ENCODE measurements at regions not wholly inside any gene's neighbourhood (a gene's known extent, or its start where the extent isn't known, plus 50 kb on each side); places are given as distances from the start of the nearest gene placed in this dataset.

- DNase-seq (ENCODE audit: insufficient read length, low spot score) (no peak), FAIRE-seq (no peak)
Measured at GRCh38 chr7:155212301-155213015, 85.2 kb upstream of the INSIG1 start.

DNA sequence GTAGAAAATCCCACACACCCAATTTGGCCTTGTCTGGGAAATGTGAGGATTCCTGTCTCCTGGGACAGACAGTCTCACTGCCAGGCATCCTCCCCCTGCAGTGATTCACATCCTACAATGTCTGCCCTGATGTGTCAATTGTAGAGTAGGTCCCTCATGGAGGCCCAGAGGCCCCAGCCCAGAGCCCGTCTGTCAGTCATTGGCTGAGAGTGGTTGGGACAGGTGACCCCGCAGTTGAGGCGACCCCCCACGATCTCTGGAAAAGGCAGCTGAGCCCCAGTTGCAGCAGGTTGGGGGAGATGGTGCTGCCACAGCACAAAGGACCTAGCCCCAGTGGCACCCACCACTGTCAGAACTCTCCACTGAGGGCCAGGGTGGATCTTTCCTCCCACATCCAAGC, 84.3 kb upstream of the INSIG1 start:
- FAIRE-seq, result no peak

DNA sequence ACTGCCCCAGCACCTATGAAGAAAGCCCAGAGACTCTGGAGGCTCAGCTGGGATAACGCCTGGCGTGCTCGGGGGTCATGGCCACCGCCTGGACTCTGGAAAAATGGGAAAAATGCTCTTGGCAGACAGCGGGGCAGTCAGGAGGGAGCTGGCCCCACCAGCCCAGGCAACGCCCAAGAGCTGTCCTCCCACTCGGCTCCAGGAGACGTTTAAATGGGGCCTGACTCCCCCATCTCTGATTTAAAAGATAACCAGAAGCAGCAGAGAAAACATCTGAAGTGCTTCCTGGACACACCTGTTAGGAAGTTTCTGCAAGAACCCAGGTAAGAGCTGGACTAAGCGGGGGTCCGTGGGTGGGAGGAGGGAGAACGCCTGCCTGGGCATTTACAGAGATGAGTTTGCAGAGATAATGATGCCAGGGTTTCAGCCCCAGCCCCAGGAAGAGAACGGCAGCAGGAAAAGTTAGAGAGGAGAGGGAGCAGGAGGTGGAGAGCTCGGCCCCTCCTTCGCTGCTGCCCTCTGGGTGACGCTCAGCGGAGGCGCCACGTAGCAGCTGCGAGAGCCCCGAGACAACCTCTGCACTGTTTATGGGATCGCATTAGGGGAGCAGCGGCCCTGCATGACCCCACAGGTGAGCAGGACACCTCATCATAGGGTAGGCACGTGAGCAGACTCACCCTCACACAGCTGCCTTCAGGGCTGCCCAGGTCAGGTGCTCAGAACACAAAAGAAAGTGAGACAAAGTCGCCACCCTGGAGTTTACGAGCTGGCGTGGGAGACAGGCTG, 83.5 kb upstream of the INSIG1 start:
- FAIRE-seq (no peak), DNase-seq (ENCODE audit: insufficient read length, low spot score) (no peak)

More for the DNA sequence above, 84.3 kb upstream of the INSIG1 start:
- no peak for DNase-seq (ENCODE audit: insufficient read length, low spot score)

- DNase-seq (ENCODE audit: insufficient read length, low spot score) (no peak), FAIRE-seq (no peak)
Measured at GRCh38 chr7:155215576-155216325, 81.9 kb upstream of the INSIG1 start.

DNA sequence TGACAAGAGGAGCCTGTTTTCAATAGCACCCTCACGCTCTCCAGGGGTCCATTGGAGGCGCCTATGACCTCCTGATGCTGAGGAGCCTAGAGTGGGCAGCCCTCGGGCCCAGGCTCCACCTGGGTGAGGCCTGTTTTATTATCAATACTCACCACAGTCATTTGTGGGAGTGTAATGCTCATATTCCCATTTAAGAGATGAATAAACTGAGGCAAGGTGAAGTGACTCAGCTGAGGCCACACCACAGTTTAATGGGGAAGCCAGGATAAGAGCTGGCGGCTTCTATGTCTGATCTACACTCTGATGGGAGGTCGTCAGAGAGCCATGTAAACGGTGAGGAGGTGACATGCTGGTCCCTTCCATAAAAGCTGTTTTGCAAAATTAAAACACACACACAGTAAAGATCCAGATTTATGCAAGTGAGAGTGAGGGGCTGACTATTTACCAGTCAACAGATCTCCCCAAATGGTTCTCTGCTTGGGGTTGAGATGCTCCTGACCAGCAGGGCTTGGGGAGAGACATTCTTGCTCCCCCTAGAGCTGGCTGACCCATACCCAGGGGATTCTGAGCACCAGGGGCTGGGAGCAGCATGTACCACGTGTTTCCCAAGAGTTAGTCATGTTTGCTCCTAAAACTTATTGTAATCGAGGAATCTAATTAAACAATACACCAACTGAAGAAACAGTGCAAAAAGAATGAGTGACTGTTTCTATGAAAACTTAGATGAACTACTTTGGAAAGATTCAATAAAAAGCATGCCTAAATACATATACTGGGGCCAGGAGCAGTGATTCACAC, 81.0 kb upstream of the INSIG1 start:
- no peak for DNase-seq (ENCODE audit: insufficient read length, low spot score)

DNA sequence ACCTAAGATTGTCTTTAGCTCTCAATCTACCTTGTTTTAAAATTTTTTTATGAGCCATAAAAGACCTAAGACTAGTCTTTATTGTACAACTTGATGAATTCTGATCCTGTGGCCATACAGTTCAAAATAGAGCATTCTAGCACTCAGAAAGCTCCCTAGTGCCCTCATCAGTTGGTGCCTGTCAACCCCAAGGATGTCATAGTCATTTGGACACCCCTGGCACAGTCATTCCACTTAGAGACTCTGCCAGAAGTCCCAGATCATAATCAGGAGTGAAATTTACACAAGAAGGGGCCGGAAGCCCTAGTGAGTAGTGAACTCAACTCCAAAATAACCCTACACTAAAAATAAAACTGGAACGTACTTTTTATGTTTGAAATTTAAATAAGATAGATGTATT, 80.0 kb upstream of the INSIG1 start:
- DNase-seq (ENCODE audit: insufficient read length, low spot score) (no peak), FAIRE-seq (no peak)

More for the DNA sequence above, 81.0 kb upstream of the INSIG1 start:
- no peak for FAIRE-seq

DNA sequence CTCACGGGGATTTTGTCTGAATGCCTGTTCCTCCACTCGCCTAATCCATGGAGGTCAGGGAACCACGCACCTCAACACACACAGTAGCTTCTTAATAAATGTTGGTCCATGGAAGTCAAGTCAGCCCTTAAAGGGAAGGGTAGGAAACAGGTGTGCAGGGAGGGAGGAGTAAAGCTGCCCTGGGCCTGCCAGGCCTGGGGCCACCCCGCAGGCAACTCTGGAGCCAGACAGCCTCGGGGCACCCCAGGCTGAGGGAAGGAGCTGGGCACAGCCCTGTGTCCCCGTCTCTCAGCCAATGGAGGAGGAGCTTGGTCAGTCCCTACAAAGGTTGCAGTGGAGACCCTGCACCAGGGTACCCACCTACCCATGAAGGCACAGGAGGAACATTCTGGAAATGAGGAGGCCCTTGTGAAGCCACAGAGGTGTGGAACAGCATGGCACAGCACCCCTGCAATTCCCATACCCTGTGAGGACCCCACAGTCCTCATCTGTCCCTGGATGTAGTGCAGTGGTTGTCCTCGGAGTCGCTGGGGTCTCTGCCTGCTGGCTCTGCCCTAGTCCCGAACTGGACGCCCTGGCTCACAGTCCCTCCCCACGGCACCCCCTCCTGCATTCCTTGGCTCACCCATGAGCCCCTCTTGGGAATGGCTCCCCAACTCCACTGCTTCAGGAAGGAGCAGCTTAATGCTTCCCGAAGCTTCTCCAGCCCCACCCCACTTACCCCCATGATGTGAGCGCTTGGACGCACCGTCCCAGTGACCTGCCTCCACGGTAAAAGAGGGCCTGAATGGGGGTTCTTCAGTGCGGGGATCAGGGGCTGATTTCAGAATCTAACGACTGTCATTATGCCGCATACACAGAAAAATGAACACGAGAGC, 79.2 kb upstream of the INSIG1 start:
- no peak for FAIRE-seq
- no peak for DNase-seq (ENCODE audit: insufficient read length, low spot score)

- FAIRE-seq (no peak), DNase-seq (ENCODE audit: insufficient read length, low spot score) (no peak)
Measured at GRCh38 chr7:155219154-155219531, 78.5 kb upstream of the INSIG1 start.

DNA sequence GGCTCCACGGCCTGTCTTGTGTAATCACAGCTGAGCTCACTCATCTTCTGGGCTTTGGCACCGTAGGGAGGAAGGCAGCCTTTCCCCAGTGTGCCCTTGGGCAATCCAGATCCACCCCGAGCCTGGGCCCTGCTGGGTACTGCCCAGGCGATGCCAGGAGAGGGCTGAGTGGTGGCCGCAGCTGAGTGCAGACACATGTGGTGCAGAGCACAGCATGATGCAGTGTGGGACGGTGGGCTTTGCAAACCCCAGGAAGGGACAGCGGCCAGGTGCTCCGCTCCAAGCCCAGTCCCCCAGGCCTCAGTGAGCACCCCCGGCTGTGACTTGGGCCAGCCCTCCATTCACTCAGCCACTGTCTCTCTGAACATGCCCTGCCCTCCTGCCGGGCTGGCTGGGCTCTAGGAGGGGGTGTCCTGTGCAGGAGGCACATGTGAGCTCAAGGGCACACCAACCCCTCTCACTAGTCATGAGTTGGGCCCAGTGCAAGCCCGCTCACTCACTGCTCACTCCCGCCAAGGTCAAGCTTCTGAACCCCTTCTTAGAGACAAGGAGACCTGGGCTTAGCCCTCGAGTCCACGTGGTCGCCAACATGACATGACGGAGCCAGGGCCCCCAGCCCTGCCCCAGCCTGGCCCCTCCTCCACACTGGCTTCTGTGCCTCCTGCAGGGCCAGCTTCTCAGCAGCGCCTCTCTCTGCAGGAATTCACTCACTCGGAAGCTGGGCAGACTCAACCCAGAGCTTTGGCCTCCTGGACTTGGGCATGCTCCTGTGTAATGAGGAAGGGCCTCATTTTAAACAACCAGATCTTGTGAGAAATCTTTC, 77.5 kb upstream of the INSIG1 start:
- FAIRE-seq, result no peak
- no peak for DNase-seq (ENCODE audit: insufficient read length, low spot score)

DNA sequence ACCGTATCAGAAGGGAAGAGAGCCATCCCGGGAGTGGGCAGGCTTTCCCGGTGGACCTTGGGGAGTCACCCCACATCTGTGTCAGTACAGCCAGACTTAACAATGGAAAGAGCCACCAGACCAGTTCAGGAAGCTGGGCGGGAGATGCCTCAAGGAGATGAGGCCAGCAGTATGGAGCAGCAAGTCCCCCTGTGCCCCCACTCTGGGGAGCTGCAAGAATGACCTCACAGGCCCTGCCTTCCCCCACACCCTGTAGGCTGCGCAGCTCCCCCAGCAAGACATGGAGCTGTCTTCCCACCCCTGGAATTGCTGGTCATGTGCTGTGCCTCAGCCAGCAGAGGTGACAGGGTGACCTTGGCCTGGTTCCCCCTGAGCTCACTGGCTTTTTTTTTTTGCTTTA, 76.8 kb upstream of the INSIG1 start:
- no peak for FAIRE-seq
- no peak for DNase-seq (ENCODE audit: insufficient read length, low spot score)

GRCh38 chr7:155221547-155221946, 76.1 kb upstream of the INSIG1 start:
- FAIRE-seq (no peak), DNase-seq (ENCODE audit: insufficient read length, low spot score) (no peak)

- DNase-seq (ENCODE audit: insufficient read length, low spot score), result no peak
- FAIRE-seq, result no peak
Measured at GRCh38 chr7:155222061-155222460, 75.6 kb upstream of the INSIG1 start.

DNA sequence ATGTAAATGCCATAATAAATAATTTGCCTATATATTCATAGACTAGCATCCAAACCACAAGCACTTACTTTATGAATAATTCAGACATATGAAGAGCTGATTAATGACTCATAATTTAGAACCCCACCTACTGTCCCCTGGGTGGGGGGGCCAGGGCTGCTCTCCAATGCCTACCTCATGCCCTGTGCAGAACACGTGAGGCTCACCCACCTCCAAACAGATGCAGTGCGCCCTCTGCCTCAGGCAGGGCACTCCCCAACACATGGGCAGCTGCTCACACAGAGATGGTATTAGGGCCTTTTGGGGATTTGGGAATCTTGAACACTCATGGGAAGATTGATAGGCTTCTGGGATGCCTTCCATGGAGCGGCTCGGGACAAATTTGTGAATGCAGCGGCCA, 75.1 kb upstream of the INSIG1 start:
- no peak for DNase-seq (ENCODE audit: insufficient read length, low spot score)
- FAIRE-seq, result no peak

- DNase-seq (ENCODE audit: insufficient read length, low spot score), result no peak
- FAIRE-seq, result no peak
Measured at GRCh38 chr7:155223021-155223420, 74.7 kb upstream of the INSIG1 start.

GRCh38 chr7:155223503-155223902, 74.2 kb upstream of the INSIG1 start:
- FAIRE-seq, result no peak

DNA sequence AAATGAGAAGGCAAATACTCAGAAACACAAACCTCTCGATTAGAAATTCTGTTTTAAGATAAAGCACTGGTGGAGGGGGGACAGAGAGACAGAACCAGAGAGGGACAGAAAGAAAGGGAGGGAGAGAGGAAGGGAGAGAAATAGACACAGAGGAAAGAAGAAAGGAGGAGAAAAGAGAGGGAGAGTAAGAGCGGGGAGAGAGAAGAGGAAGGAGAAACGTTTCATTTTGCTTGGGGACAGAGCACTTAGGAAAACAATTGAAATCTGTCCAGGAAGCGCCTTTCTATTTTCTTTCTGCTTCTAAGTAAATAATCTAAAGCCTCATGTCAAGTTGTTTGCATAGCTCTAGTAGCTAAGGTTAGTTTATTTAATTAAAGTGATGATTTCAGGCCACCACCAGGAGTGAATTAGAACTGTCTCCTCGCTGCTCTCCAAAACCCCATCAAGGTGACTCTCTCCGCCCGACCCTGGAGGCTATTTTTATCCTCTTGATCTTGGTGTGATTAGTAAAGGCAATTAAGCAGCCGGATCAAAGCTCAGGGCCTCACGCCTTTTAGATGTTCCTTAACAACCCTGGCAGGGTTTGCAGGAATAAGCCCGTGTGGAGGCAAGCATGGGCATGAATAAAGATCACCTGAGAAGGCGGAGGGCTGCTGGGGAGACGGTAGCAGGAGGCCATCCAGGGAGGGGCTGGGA, 73.4 kb upstream of the INSIG1 start:
- DNase-seq (ENCODE audit: insufficient read length, low spot score), result no peak

More at GRCh38 chr7:155223503-155223902, 74.2 kb upstream of the INSIG1 start:
- no peak for DNase-seq (ENCODE audit: insufficient read length, low spot score)

GRCh38 chr7:155225095-155225494, 72.6 kb upstream of the INSIG1 start:
- no peak for FAIRE-seq
- no peak for DNase-seq (ENCODE audit: insufficient read length, low spot score)

More for the DNA sequence above, 73.4 kb upstream of the INSIG1 start:
- no peak for FAIRE-seq

- no peak for DNase-seq (ENCODE audit: insufficient read length, low spot score)
- no peak for FAIRE-seq
Measured at GRCh38 chr7:155225516-155225915, 72.2 kb upstream of the INSIG1 start.

Data from HTR-8/SVneo (cell line).